ENCODE measurements at regions not wholly inside any gene's neighbourhood (a gene's known extent, or its start where the extent isn't known, plus 50 kb on each side); places are given as distances from the start of the nearest gene placed in this dataset.

GRCh38 chr11:69978841-69979614, 99.1 kb upstream of the ANO1 start:
- H3K36me3 ChIP-seq (ENCODE audit: control insufficient read depth in 2 of 2, insufficient read depth in 2 of 2, low read length in 2 of 2): no peaks in the 10 kb centered on the region
- H3K27ac ChIP-seq (ENCODE audit: low read length): no peak overlapping the region
- H3K9me3 ChIP-seq (ENCODE audit: control insufficient read depth in 2 of 2, low read length in 2 of 2): no peaks in the 10 kb centered on the region
- H3K4me1 ChIP-seq (ENCODE audit: control insufficient read depth, insufficient read depth, low read length): peaks cover 7% of the 10 kb centered on the region
- no peak overlapping the region for H3K9ac ChIP-seq (ENCODE audit: low read length in 2 of 2)
- H3K27me3 ChIP-seq (ENCODE audit: control insufficient read depth in 1 of 2, insufficient read depth in 2 of 2, low read length in 2 of 2): peaks cover 25 to 30% of the 10 kb centered on the region in 2 donors
- no peak overlapping the region for H3K4me3 ChIP-seq (ENCODE audit: low read length in 2 of 2)

- Histone ChIP-seq H3K36me3 (ENCODE audit: control insufficient read depth in 2 of 2, insufficient read depth in 2 of 2, low read length in 2 of 2) (no peaks in the 10 kb centered on the region), H3K9ac (ENCODE audit: low read length in 2 of 2) (no peak overlapping the region), H3K4me1 (ENCODE audit: control insufficient read depth, insufficient read depth, low read length) (peaks cover 9% of the 10 kb centered on the region), H3K9me3 (ENCODE audit: control insufficient read depth in 2 of 2, low read length in 2 of 2) (no peaks in the 10 kb centered on the region), H3K27me3 (ENCODE audit: control insufficient read depth in 1 of 2, insufficient read depth in 2 of 2, low read length in 2 of 2) (peaks cover 28 to 32% of the 10 kb centered on the region in 2 donors), H3K27ac (ENCODE audit: low read length) (no peak overlapping the region), H3K4me3 (ENCODE audit: low read length in 2 of 2) (no peak overlapping the region)
Measured at GRCh38 chr11:69979632-69980031, 98.5 kb upstream of the ANO1 start.

GRCh38 chr11:69981119-69981784, 96.9 kb upstream of the ANO1 start:
- no peak overlapping the region for H3K27ac ChIP-seq (ENCODE audit: low read length)
- H3K27me3 ChIP-seq (ENCODE audit: control insufficient read depth in 1 of 2, insufficient read depth in 2 of 2, low read length in 2 of 2): peaks cover 31 to 44% of the 10 kb centered on the region in 2 donors
- no peaks in the 10 kb centered on the region for H3K9me3 ChIP-seq (ENCODE audit: control insufficient read depth in 2 of 2, low read length in 2 of 2)
- no peaks in the 10 kb centered on the region for H3K36me3 ChIP-seq (ENCODE audit: control insufficient read depth in 2 of 2, insufficient read depth in 2 of 2, low read length in 2 of 2)
- no peak overlapping the region for H3K4me3 ChIP-seq (ENCODE audit: low read length in 2 of 2)
- no peak overlapping the region for H3K9ac ChIP-seq (ENCODE audit: low read length in 2 of 2)
- peaks cover 9% of the 10 kb centered on the region for H3K4me1 ChIP-seq (ENCODE audit: control insufficient read depth, insufficient read depth, low read length)

- Histone ChIP-seq H3K36me3 (ENCODE audit: control insufficient read depth in 2 of 2, insufficient read depth in 2 of 2, low read length in 2 of 2) (no peaks in the 10 kb centered on the region), H3K27ac (ENCODE audit: low read length) (no peak overlapping the region), H3K4me1 (ENCODE audit: control insufficient read depth, insufficient read depth, low read length) (peaks cover 9% of the 10 kb centered on the region), H3K9ac (ENCODE audit: low read length in 2 of 2) (no peak overlapping the region), H3K4me3 (ENCODE audit: low read length in 2 of 2) (no peak overlapping the region), H3K27me3 (ENCODE audit: control insufficient read depth in 1 of 2, insufficient read depth in 2 of 2, low read length in 2 of 2) (peaks cover 34 to 42% of the 10 kb centered on the region in 2 donors), H3K9me3 (ENCODE audit: control insufficient read depth in 2 of 2, low read length in 2 of 2) (no peaks in the 10 kb centered on the region)
Measured at GRCh38 chr11:69982690-69983570, 95.2 kb upstream of the ANO1 start.

- Histone ChIP-seq H3K27ac (ENCODE audit: low read length) (no peak overlapping the region), H3K27me3 (ENCODE audit: control insufficient read depth in 1 of 2, insufficient read depth in 2 of 2, low read length in 2 of 2) (peaks cover 34 to 41% of the 10 kb centered on the region in 2 donors), H3K4me3 (ENCODE audit: low read length in 2 of 2) (no peak overlapping the region), H3K9me3 (ENCODE audit: control insufficient read depth in 2 of 2, low read length in 2 of 2) (no peaks in the 10 kb centered on the region), H3K36me3 (ENCODE audit: control insufficient read depth in 2 of 2, insufficient read depth in 2 of 2, low read length in 2 of 2) (no peaks in the 10 kb centered on the region), H3K4me1 (ENCODE audit: control insufficient read depth, insufficient read depth, low read length) (peaks cover 9% of the 10 kb centered on the region), H3K9ac (ENCODE audit: low read length in 2 of 2) (no peak overlapping the region)
Measured at GRCh38 chr11:69983571-69983877, 94.6 kb upstream of the ANO1 start.

GRCh38 chr11:69983897-69984438, 94.1 kb upstream of the ANO1 start:
- H3K4me1 ChIP-seq (ENCODE audit: control insufficient read depth, insufficient read depth, low read length): peaks cover 9% of the 10 kb centered on the region
- H3K4me3 ChIP-seq (ENCODE audit: low read length in 2 of 2): no peak overlapping the region
- H3K27me3 ChIP-seq (ENCODE audit: control insufficient read depth in 1 of 2, insufficient read depth in 2 of 2, low read length in 2 of 2): peaks cover 31 to 41% of the 10 kb centered on the region in 2 donors
- no peak overlapping the region for H3K27ac ChIP-seq (ENCODE audit: low read length)
- no peaks in the 10 kb centered on the region for H3K9me3 ChIP-seq (ENCODE audit: control insufficient read depth in 2 of 2, low read length in 2 of 2)
- no peaks in the 10 kb centered on the region for H3K36me3 ChIP-seq (ENCODE audit: control insufficient read depth in 2 of 2, insufficient read depth in 2 of 2, low read length in 2 of 2)
- no peak overlapping the region for H3K9ac ChIP-seq (ENCODE audit: low read length in 2 of 2)

- H3K9ac ChIP-seq (ENCODE audit: low read length in 2 of 2): no peak overlapping the region
- peaks cover 27 to 37% of the 10 kb centered on the region in 2 donors for H3K27me3 ChIP-seq (ENCODE audit: control insufficient read depth in 1 of 2, insufficient read depth in 2 of 2, low read length in 2 of 2)
- peaks cover 9% of the 10 kb centered on the region for H3K4me1 ChIP-seq (ENCODE audit: control insufficient read depth, insufficient read depth, low read length)
- no peak overlapping the region for H3K27ac ChIP-seq (ENCODE audit: low read length)
- H3K9me3 ChIP-seq (ENCODE audit: control insufficient read depth in 2 of 2, low read length in 2 of 2): no peaks in the 10 kb centered on the region
- H3K36me3 ChIP-seq (ENCODE audit: control insufficient read depth in 2 of 2, insufficient read depth in 2 of 2, low read length in 2 of 2): no peaks in the 10 kb centered on the region
- no peak overlapping the region for H3K4me3 ChIP-seq (ENCODE audit: low read length in 2 of 2)
Measured at GRCh38 chr11:69984457-69985261, 93.5 kb upstream of the ANO1 start.

GRCh38 chr11:69985331-69985640, 92.8 kb upstream of the ANO1 start:
- H3K9me3 ChIP-seq (ENCODE audit: control insufficient read depth in 2 of 2, low read length in 2 of 2): no peaks in the 10 kb centered on the region
- H3K27ac ChIP-seq (ENCODE audit: low read length): peak overlapping the region; percentile 6
- H3K36me3 ChIP-seq (ENCODE audit: control insufficient read depth in 2 of 2, insufficient read depth in 2 of 2, low read length in 2 of 2): no peaks in the 10 kb centered on the region
- no peak overlapping the region for H3K9ac ChIP-seq (ENCODE audit: low read length in 2 of 2)
- H3K27me3 ChIP-seq (ENCODE audit: control insufficient read depth in 1 of 2, insufficient read depth in 2 of 2, low read length in 2 of 2): peaks cover 25 to 36% of the 10 kb centered on the region in 2 donors
- H3K4me1 ChIP-seq (ENCODE audit: control insufficient read depth, insufficient read depth, low read length): peaks cover 9% of the 10 kb centered on the region
- H3K4me3 ChIP-seq (ENCODE audit: low read length in 2 of 2): no peak overlapping the region

- Histone ChIP-seq H3K27me3 (ENCODE audit: control insufficient read depth in 1 of 2, insufficient read depth in 2 of 2, low read length in 2 of 2) (peaks cover 25 to 36% of the 10 kb centered on the region in 2 donors), H3K36me3 (ENCODE audit: control insufficient read depth in 2 of 2, insufficient read depth in 2 of 2, low read length in 2 of 2) (no peaks in the 10 kb centered on the region), H3K27ac (ENCODE audit: low read length) (peak overlapping the region; percentile 6), H3K9ac (ENCODE audit: low read length in 2 of 2) (no peak overlapping the region), H3K4me3 (ENCODE audit: low read length in 2 of 2) (peak overlapping the region in 1 of 2 donors; percentile 40), H3K9me3 (ENCODE audit: control insufficient read depth in 2 of 2, low read length in 2 of 2) (no peaks in the 10 kb centered on the region), H3K4me1 (ENCODE audit: control insufficient read depth, insufficient read depth, low read length) (peaks cover 9% of the 10 kb centered on the region)
Measured at GRCh38 chr11:69985641-69986439, 92.3 kb upstream of the ANO1 start.

All from stomach smooth muscle (tissue), 2 donors.